ENCODE measurements at regions not wholly inside any gene's neighbourhood (a gene's known extent, or its start where the extent isn't known, plus 50 kb on each side); places are given as distances from the start of the nearest gene placed in this dataset.
A peak's percentile ranks its signal among the peaks of the same experiment; 100 is the strongest.
"Not testable (repeated sequence)": the region's sequence is repeated elsewhere in the genome, so short reads cannot be mapped to it uniquely, and the experiment has no call there.

DNA sequence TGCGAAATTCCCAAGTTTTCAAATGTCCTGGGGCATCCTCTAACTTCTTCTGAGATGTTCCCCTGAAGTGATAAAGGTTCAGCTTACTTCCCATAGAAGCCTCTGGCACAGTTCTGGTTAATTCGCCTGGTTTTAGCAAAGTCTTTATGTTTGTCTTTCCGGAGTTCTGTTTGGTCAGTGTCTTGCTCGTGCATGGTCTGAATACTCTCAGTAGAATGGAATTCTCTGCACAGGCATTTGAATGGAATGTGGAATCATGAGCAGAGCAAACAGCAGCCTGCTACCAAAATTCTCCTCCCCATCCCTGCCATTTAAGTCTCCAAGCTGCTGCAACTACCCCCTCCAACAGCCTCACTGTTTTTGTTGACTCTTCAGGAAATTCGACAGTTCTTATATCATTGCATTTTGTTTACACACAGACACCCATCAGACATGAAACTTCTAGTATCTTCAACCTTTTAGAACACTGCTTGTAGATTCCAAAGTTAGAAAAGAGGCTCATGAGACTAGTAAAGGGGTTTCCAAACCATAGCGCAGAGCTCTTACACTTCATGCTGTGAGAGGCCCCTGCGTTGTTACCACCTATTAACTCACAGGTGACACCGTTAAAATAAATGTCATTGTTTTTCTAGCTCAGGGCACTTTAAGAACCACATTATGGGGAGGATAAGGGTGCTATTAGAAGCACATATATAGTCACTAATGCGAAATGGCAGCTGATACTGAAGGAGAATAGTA is 129.7 kb downstream of the PLCE1 start (continued):
- TF ChIP-seq EZH2phosphoT487 (IDR thresholded peaks at IDR 0.05; ENCODE audit: unreplicated experiment) = no peak
- TF ChIP-seq ZNF114 (CRISPR knock-in tag; IDR thresholded peaks at IDR 0.05) = no peak
- TF ChIP-seq, protein P1, sequence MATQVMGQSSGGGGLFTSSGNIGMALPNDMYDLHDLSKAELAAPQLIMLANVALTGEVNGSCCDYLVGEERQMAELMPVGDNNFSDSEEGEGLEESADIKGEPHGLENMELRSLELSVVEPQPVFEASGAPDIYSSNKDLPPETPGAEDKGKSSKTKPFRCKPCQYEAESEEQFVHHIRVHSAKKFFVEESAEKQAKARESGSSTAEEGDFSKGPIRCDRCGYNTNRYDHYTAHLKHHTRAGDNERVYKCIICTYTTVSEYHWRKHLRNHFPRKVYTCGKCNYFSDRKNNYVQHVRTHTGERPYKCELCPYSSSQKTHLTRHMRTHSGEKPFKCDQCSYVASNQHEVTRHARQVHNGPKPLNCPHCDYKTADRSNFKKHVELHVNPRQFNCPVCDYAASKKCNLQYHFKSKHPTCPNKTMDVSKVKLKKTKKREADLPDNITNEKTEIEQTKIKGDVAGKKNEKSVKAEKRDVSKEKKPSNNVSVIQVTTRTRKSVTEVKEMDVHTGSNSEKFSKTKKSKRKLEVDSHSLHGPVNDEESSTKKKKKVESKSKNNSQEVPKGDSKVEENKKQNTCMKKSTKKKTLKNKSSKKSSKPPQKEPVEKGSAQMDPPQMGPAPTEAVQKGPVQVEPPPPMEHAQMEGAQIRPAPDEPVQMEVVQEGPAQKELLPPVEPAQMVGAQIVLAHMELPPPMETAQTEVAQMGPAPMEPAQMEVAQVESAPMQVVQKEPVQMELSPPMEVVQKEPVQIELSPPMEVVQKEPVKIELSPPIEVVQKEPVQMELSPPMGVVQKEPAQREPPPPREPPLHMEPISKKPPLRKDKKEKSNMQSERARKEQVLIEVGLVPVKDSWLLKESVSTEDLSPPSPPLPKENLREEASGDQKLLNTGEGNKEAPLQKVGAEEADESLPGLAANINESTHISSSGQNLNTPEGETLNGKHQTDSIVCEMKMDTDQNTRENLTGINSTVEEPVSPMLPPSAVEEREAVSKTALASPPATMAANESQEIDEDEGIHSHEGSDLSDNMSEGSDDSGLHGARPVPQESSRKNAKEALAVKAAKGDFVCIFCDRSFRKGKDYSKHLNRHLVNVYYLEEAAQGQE (IDR thresholded peaks at IDR 0.05; ENCODE audit: unreplicated experiment) = no peak
- no peak for TF ChIP-seq STAT1 (IDR thresholded peaks at IDR 0.05; ENCODE audit: unreplicated experiment)
- no peak for TF ChIP-seq CREB1 (CRISPR knock-in tag; IDR thresholded peaks at IDR 0.05; ENCODE audit: low read depth)
- TF ChIP-seq POLR2AphosphoS5 (IDR thresholded peaks at IDR 0.05; ENCODE audit: low read depth) = no peak

DNA sequence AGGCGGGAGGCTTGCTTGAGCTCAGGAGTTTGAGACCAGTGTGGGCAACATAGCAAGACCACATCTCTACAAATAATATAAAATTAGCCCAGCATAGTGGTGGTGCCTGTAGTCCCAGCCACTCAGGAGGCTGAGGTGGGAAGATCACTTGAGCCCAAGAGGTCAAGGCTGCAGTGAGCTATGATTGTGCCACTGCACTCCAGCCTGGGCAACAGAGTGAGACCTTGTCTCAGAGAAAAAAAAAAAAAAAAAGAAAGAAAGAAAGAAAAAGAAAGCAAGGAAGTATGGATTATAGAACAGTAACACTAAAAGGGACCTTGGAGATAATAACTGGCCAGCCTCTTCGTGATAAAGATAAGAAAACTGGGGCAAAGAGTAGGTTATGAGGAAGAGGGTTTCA is 130.4 kb downstream of the PLCE1 start:
- H3F3A ChIP-seq (replicated peaks; ENCODE audit: low read depth); H3K9me3 Mint-ChIP-seq; H3K79me2 ChIP-seq (replicated peaks; ENCODE audit: insufficient read depth); H3K27ac ChIP-seq (ENCODE audit: low read depth); H3K9me2 ChIP-seq (ENCODE audit: insufficient read depth); H3K36me3 Mint-ChIP-seq (ENCODE audit: low read depth); H3K4me1 Mint-ChIP-seq; H3K27me3 Mint-ChIP-seq (ENCODE audit: insufficient read depth, low read depth, poor library complexity); ATAC-seq; H3K4me1 ChIP-seq (ENCODE audit: insufficient read depth); DNase-seq (ENCODE audit: low spot score); H3K4me3 Mint-ChIP-seq; H4K20me1 ChIP-seq (replicated peaks; ENCODE audit: insufficient read depth); H3K4me3 ChIP-seq; H3K4me2 ChIP-seq; H3K27ac Mint-ChIP-seq; H3K27me3 ChIP-seq (ENCODE audit: insufficient read depth); H3K36me3 ChIP-seq (ENCODE audit: insufficient read depth); H2AFZ ChIP-seq: not testable (repeated sequence)

DNA sequence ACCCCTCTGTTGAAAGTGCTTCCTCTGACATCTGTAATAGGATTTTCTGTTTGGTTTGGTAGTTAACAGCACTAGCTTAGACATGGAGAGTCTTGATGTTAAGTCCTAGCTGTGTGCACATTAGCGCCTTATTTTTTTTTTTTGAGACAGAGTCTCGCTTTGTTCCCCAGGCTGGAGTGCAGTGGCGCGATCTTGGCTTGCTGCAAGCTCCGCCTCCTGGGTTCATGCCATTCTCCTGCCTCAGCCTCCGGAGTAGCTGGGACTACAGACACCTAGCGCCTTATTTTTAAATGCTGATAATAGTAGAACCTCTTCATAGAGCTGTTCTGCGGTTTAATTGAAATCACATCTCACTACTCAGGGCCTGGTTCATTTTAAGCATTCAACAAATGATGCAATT is 131.5 kb downstream of the PLCE1 start:
- not testable (repeated sequence) for H3K4me1 Mint-ChIP-seq; H3F3A ChIP-seq (replicated peaks; ENCODE audit: low read depth); H3K36me3 Mint-ChIP-seq (ENCODE audit: low read depth); H3K4me3 Mint-ChIP-seq; H3K9me2 ChIP-seq (ENCODE audit: insufficient read depth); H3K27ac Mint-ChIP-seq; H4K20me1 ChIP-seq (replicated peaks; ENCODE audit: insufficient read depth); ATAC-seq; H3K79me2 ChIP-seq (replicated peaks; ENCODE audit: insufficient read depth); H3K4me3 ChIP-seq; H3K27me3 ChIP-seq (ENCODE audit: insufficient read depth); H3K4me1 ChIP-seq (ENCODE audit: insufficient read depth); DNase-seq (ENCODE audit: low spot score); H3K36me3 ChIP-seq (ENCODE audit: insufficient read depth); H3K9me3 Mint-ChIP-seq; H3K27ac ChIP-seq (ENCODE audit: low read depth); H3K4me2 ChIP-seq; H3K27me3 Mint-ChIP-seq (ENCODE audit: insufficient read depth, low read depth, poor library complexity)
- H2AFZ ChIP-seq = peak overlapping the region; percentile 4; the same call in 1 of the 2 replicates

Data from GM23338 (cell line).